Type B pancreatic cell (in vitro differentiated cells): ENCODE measurements at regions not wholly inside any gene's neighbourhood (a gene's known extent, or its start where the extent isn't known, plus 50 kb on each side); places are given as distances from the start of the nearest gene placed in this dataset.

Experiments
- DNase-seq: peaks from one replicate; pipeline ENCODE4 v3.0.0; 2021; ENCODE audit warnings: mixed read lengths; ENCODE audit not compliant: unreplicated experiment; ENCODE audit errors: extremely low spot score
- H3K27ac Mint-ChIP-seq: 2 replicates; pipeline ENCODE4 v1.8.0; 2021; ENCODE audit warnings: mild to moderate bottlenecking, mixed read lengths
- H3K27me3 Mint-ChIP-seq: 2 replicates; pipeline ENCODE4 v1.8.0; 2021; ENCODE audit warnings: mixed read lengths
- H3K36me3 Mint-ChIP-seq: 2 replicates; pipeline ENCODE4 v1.8.0; 2021; ENCODE audit warnings: mixed read lengths
- H3K4me1 Mint-ChIP-seq: one replicate; pipeline ENCODE4 v1.8.0; 2021; ENCODE audit warnings: mixed read lengths; ENCODE audit not compliant: unreplicated experiment
- H3K4me3 Mint-ChIP-seq: 2 replicates; pipeline ENCODE4 v1.8.0; 2021; ENCODE audit warnings: mild to moderate bottlenecking, mixed read lengths
- H3K9me3 Mint-ChIP-seq: 2 replicates; pipeline ENCODE4 v1.8.0; 2021; ENCODE audit warnings: mixed read lengths
- CTCF ChIP-seq: fragments of 200-600 bp; sonication (generic); conservative IDR thresholded peaks from 2 replicates; pipeline ENCODE4 v1.5.0; 2021; ENCODE audit warnings: antibody characterized with exemption, mild to moderate bottlenecking

DNA sequence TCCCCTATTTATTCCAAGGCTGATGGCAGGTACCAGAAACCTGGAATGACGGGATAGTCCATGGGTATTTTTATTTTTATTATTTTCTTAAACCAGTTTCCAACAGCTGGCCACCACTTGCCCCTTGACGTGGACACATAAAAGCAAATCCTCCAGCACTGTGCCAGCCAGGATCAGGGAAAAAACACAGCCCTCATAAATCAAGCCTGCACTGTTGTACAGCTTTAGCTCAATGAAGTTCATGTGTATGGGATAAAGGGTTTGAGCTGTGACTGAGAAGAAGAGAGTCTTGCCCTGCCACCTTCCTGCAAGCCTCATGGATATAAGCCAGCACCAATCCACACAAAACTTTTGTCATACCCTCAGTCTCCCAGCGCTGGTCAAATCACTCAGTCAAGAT is 303.8 kb upstream of the SPAG17 start:
- Mint-ChIP-seq H3K36me3 (no peaks in the 10 kb centered on the region), H3K27ac (no peak overlapping the region), H3K4me3 (no peak overlapping the region), H3K4me1 (peaks cover 32% of the 10 kb centered on the region), H3K9me3 (no peaks in the 10 kb centered on the region), H3K27me3 (peaks cover 4% of the 10 kb centered on the region)
- TF ChIP-seq CTCF = no peak
- no peak for DNase-seq

- peaks cover 4% of the 10 kb centered on the region for H3K27me3 Mint-ChIP-seq
- TF ChIP-seq CTCF = no peak
- H3K4me1 Mint-ChIP-seq = peaks cover 34% of the 10 kb centered on the region
- no peaks in the 10 kb centered on the region for H3K9me3 Mint-ChIP-seq
- DNase-seq = no peak
- no peak overlapping the region for H3K27ac Mint-ChIP-seq
- no peak overlapping the region for H3K4me3 Mint-ChIP-seq
- H3K36me3 Mint-ChIP-seq = no peaks in the 10 kb centered on the region
These were observed 302.9 kb upstream of the SPAG17 start for GRCh38 chr1:118487932-118488331.

GRCh38 chr1:118487091-118487490 is 302.1 kb upstream of the SPAG17 start:
- Mint-ChIP-seq H3K4me1 (peaks cover 38% of the 10 kb centered on the region), H3K4me3 (no peak overlapping the region), H3K36me3 (no peaks in the 10 kb centered on the region), H3K9me3 (no peaks in the 10 kb centered on the region), H3K27ac (no peak overlapping the region), H3K27me3 (peaks cover 4% of the 10 kb centered on the region)
- TF ChIP-seq CTCF = no peak
- DNase-seq = no peak

GRCh38 chr1:118486199-118486598 is 301.2 kb upstream of the SPAG17 start:
- no peaks in the 10 kb centered on the region for H3K36me3 Mint-ChIP-seq
- peaks cover 4% of the 10 kb centered on the region for H3K27me3 Mint-ChIP-seq
- no peak for TF ChIP-seq CTCF
- H3K4me1 Mint-ChIP-seq = peaks cover 38% of the 10 kb centered on the region
- no peaks in the 10 kb centered on the region for H3K9me3 Mint-ChIP-seq
- no peak for DNase-seq
- H3K27ac Mint-ChIP-seq = no peak overlapping the region
- no peak overlapping the region for H3K4me3 Mint-ChIP-seq

DNA sequence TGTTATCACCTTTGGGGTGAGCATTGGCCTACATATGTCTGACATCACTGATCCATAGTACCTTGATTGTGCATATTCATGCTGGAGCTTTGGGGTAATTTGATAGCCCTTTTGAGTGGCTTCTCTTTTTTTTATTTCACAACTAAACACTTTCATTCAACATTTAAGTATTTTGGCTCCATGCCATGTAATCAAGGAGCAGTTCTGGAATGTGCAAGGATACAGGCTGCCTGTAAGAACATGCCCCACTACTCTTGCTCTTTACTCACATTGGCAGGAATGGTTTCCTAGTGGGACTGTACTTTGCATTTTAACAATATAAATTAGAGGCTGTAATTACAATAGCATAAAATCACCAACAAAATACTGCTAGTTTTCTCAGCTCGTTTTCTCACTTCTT is 300.7 kb upstream of the SPAG17 start:
- H3K27me3 Mint-ChIP-seq = peaks cover 4% of the 10 kb centered on the region
- H3K36me3 Mint-ChIP-seq = no peaks in the 10 kb centered on the region
- H3K4me1 Mint-ChIP-seq = peaks cover 38% of the 10 kb centered on the region
- no peak for DNase-seq
- H3K4me3 Mint-ChIP-seq = no peak overlapping the region
- H3K9me3 Mint-ChIP-seq = no peaks in the 10 kb centered on the region
- TF ChIP-seq CTCF = no peak
- no peak overlapping the region for H3K27ac Mint-ChIP-seq

DNA sequence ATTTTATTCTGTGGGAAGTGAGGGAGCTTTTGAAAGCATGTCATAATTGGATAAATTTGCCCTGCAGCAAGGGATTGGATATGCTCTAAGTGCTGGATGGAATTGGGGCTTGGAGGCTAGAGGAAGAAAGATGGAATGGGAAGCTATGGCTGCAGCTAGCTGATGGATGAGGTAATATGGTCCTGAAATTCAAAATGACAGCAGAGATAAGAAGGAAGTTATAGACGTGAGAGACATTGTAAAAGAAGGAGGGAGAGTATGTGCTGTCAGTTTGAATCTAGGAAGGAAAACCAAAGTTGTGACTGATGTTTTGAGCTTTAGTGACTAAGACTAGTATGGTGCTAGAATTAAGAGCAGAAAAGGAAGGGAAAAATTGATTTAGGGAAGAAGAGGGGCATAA is 299.9 kb upstream of the SPAG17 start:
- Mint-ChIP-seq H3K9me3 (no peaks in the 10 kb centered on the region), H3K27ac (no peak overlapping the region), H3K36me3 (no peaks in the 10 kb centered on the region), H3K27me3 (peaks cover 4% of the 10 kb centered on the region), H3K4me1 (peaks cover 38% of the 10 kb centered on the region), H3K4me3 (no peak overlapping the region)
- no peak for DNase-seq
- no peak for TF ChIP-seq CTCF
